ENCODE measurements at regions not wholly inside any gene's neighbourhood (a gene's known extent, or its start where the extent isn't known, plus 50 kb on each side); places are given as distances from the start of the nearest gene placed in this dataset.

DNA sequence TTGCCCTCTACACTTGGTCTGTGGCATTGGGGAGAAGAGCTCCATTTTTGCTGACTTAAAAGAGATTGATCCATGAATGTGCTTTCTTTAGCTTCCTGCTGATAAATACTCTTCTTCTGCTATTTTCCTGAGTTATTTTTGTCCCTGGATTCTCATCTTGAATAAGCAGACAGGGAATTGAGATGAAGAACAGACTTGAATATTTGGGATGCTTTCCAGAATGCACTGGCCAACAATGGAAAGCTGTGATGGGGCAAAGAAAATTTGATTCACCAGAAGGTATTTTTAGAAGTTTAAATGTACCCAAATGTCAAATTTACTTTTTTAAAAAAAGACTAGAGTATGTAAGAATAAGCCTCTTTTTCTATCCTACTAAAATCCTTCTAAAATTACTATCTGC, 309.9 kb upstream of the PPP1R2C start:
- TF ChIP-seq, protein P1, sequence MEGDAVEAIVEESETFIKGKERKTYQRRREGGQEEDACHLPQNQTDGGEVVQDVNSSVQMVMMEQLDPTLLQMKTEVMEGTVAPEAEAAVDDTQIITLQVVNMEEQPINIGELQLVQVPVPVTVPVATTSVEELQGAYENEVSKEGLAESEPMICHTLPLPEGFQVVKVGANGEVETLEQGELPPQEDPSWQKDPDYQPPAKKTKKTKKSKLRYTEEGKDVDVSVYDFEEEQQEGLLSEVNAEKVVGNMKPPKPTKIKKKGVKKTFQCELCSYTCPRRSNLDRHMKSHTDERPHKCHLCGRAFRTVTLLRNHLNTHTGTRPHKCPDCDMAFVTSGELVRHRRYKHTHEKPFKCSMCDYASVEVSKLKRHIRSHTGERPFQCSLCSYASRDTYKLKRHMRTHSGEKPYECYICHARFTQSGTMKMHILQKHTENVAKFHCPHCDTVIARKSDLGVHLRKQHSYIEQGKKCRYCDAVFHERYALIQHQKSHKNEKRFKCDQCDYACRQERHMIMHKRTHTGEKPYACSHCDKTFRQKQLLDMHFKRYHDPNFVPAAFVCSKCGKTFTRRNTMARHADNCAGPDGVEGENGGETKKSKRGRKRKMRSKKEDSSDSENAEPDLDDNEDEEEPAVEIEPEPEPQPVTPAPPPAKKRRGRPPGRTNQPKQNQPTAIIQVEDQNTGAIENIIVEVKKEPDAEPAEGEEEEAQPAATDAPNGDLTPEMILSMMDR (conservative IDR thresholded peaks at IDR 0.05; ENCODE audit: low read depth in 2 of 2), result no peak
- TF ChIP-seq POLR2AphosphoS5 (IDR thresholded peaks at IDR 0.05; ENCODE audit: low read depth) (no peak), EZH2 (IDR thresholded peaks at IDR 0.05; ENCODE audit: low read depth, unreplicated experiment) (no peak), ZNF331 (CRISPR knock-in tag; IDR thresholded peaks at IDR 0.05; ENCODE audit: low read depth) (no peak), EZH2phosphoT487 (IDR thresholded peaks at IDR 0.05; ENCODE audit: unreplicated experiment) (no peak), CREB1 (CRISPR knock-in tag; IDR thresholded peaks at IDR 0.05; ENCODE audit: low read depth) (no peak)

All from GM23338 (cell line).